KMS-11 (cell line): ENCODE measurements at regions not wholly inside any gene's neighbourhood (a gene's known extent, or its start where the extent isn't known, plus 50 kb on each side); places are given as distances from the start of the nearest gene placed in this dataset.

Experiments used
- H2AFZ ChIP-seq: fragments of 200-600 bp; sonication (generic); 2 replicates; pipeline ENCODE4 v1.6.1; 2016; ENCODE audit warnings: antibody characterized with exemption, mixed run types, low read depth
- H3K27ac ChIP-seq: fragments of 200-600 bp; sonication (generic); 2 replicates; pipeline ENCODE4 v1.6.1; 2016; ENCODE audit warnings: mild to moderate bottlenecking, mixed run types
- H3K27me3 ChIP-seq: fragments of 200-600 bp; sonication (generic); 2 replicates; pipeline ENCODE4 v1.6.1; 2017; ENCODE audit warnings: mild to moderate bottlenecking, low read depth, mixed run types, moderate library complexity; ENCODE audit not compliant: insufficient read depth
- H3K36me3 ChIP-seq: fragments of 200-600 bp; sonication (generic); 2 replicates; pipeline ENCODE4 v1.6.1; 2017; ENCODE audit warnings: mild to moderate bottlenecking, mixed run types; ENCODE audit not compliant: insufficient read depth
- H3K4me1 ChIP-seq: fragments of 200-600 bp; sonication (generic); 2 replicates; pipeline ENCODE4 v1.6.1; 2016; ENCODE audit warnings: mild to moderate bottlenecking, low read depth, mixed run types; ENCODE audit not compliant: poor library complexity, severe bottlenecking
- H3K4me2 ChIP-seq: fragments of 200-600 bp; sonication (generic); 2 replicates; pipeline ENCODE4 v1.7.0; 2016; ENCODE audit warnings: mild to moderate bottlenecking, mixed run types
- H3K4me3 ChIP-seq: fragments of 200-600 bp; sonication (generic); IDR thresholded peaks from 2 replicates; pipeline ENCODE4 v1.6.1; 2017; ENCODE audit warnings: low read depth, low read length, mixed read lengths; ENCODE audit not compliant: insufficient read depth
- H3K79me2 ChIP-seq: fragments of 200-600 bp; sonication (generic); 2 replicates; pipeline ENCODE4 v1.6.1; 2016; ENCODE audit warnings: low read depth, mixed run types; ENCODE audit not compliant: insufficient read depth
- H3K9ac ChIP-seq: fragments of 200-600 bp; sonication (generic); 2 replicates; pipeline ENCODE4 v1.6.1; 2016; ENCODE audit warnings: mild to moderate bottlenecking, mixed run types
- H4K20me1 ChIP-seq: fragments of 200-600 bp; sonication (generic); 2 replicates; pipeline ENCODE4 v1.6.1; 2016; ENCODE audit warnings: mild to moderate bottlenecking, mixed run types; ENCODE audit not compliant: insufficient read depth
- CTCF ChIP-seq: fragments of 200-600 bp; sonication (generic); conservative IDR thresholded peaks from 2 replicates; pipeline ENCODE4 v1.6.1; 2017; ENCODE audit warnings: low read depth, mild to moderate bottlenecking, antibody characterized with exemption, low read length, moderate library complexity, mixed read lengths

- Histone ChIP-seq H3K27me3 (no peaks in the 10 kb centered on the region), H3K27ac (no peak overlapping the region), H2AFZ (no peak overlapping the region), H3K4me2 (no peak overlapping the region), H3K36me3 (no peaks in the 10 kb centered on the region), H3K9ac (no peak overlapping the region), H3K4me3 (no peak overlapping the region), H3K79me2 (no peaks in the 10 kb centered on the region), H3K4me1 (peaks cover 15% of the 10 kb centered on the region), H4K20me1 (no peaks in the 10 kb centered on the region)
- TF ChIP-seq CTCF = no peak
Measured at GRCh38 chr11:116426761-116427160, 346.0 kb downstream of the BUD13 start.

- Histone ChIP-seq H3K4me3 (no peak overlapping the region), H2AFZ (no peak overlapping the region), H3K79me2 (no peaks in the 10 kb centered on the region), H3K27me3 (no peaks in the 10 kb centered on the region), H3K36me3 (no peaks in the 10 kb centered on the region), H3K27ac (no peak overlapping the region), H3K4me2 (no peak overlapping the region), H3K4me1 (peaks cover 28% of the 10 kb centered on the region), H4K20me1 (no peaks in the 10 kb centered on the region), H3K9ac (no peak overlapping the region)
- TF ChIP-seq CTCF = no peak
Measured at GRCh38 chr11:116424615-116425261, 348.0 kb downstream of the BUD13 start.

GRCh38 chr11:116422956-116423600 is 349.7 kb downstream of the BUD13 start:
- no peak overlapping the region for H2AFZ ChIP-seq
- H3K4me2 ChIP-seq = no peak overlapping the region
- no peak overlapping the region for H3K4me3 ChIP-seq
- H3K27ac ChIP-seq = no peak overlapping the region
- H4K20me1 ChIP-seq = no peaks in the 10 kb centered on the region
- TF ChIP-seq CTCF = no peak
- peaks cover 28% of the 10 kb centered on the region for H3K4me1 ChIP-seq
- no peaks in the 10 kb centered on the region for H3K79me2 ChIP-seq
- H3K36me3 ChIP-seq = no peaks in the 10 kb centered on the region
- H3K9ac ChIP-seq = no peak overlapping the region
- H3K27me3 ChIP-seq = no peaks in the 10 kb centered on the region

- Histone ChIP-seq H3K4me1 (peaks cover 28% of the 10 kb centered on the region), H3K4me3 (no peak overlapping the region), H3K4me2 (peak overlapping the region; percentile 63; the same call in 1 of the 2 replicates), H4K20me1 (no peaks in the 10 kb centered on the region), H2AFZ (peak overlapping the region; percentile 66), H3K27ac (peak overlapping the region; percentile 70), H3K36me3 (no peaks in the 10 kb centered on the region), H3K79me2 (no peaks in the 10 kb centered on the region), H3K27me3 (no peaks in the 10 kb centered on the region), H3K9ac (peak overlapping the region; percentile 39; the same call in 1 of the 2 replicates)
- TF ChIP-seq CTCF = no peak
Measured at GRCh38 chr11:116422556-116422955, 350.2 kb downstream of the BUD13 start.
